DND-41 (cell line): ENCODE measurements at regions not wholly inside any gene's neighbourhood (a gene's known extent, or its start where the extent isn't known, plus 50 kb on each side); places are given as distances from the start of the nearest gene placed in this dataset.
"Not testable (repeated sequence)": the region's sequence is repeated elsewhere in the genome, so short reads cannot be mapped to it uniquely, and the experiment has no call there.

ENCODE experiments used
- EZH2 ChIP-seq: IDR thresholded peaks from 3 replicates; pipeline ENCODE4 v1.6.1; 2012; ENCODE audit warnings: borderline replicate concordance, low read depth, mild to moderate bottlenecking, moderate library complexity, low read length, inconsistent platforms; ENCODE audit not compliant: severe bottlenecking
- TF ChIP-seq, protein P1 (sequence below): IDR thresholded peaks from 2 replicates; pipeline ENCODE4 v1.5.1; 2012; ENCODE audit warnings: borderline replicate concordance, low read length, moderate library complexity, mild to moderate bottlenecking; ENCODE audit not compliant: poor library complexity, severe bottlenecking; ENCODE audit errors: extremely low read depth

DNA sequence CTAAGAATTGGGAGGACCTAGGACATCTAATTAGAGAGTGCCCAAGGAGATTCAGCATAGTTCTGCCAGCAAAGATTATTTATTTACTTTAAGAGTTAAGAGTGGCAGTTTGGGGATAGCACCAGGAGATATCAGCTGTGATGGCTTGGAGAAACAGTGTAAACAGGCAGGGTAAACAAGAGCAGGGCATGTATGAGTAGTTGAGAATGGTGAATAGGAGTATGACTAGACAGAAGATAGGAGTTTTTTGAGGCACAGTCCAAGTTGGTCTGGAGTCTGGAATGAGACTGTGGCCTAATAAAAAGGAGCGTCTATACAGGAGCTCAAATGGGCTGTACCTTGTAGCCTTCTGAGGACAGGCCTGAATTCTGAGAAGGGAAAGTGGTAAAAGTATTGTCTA, 404.1 kb downstream of the BCKDHB start:
- TF ChIP-seq, protein P1, sequence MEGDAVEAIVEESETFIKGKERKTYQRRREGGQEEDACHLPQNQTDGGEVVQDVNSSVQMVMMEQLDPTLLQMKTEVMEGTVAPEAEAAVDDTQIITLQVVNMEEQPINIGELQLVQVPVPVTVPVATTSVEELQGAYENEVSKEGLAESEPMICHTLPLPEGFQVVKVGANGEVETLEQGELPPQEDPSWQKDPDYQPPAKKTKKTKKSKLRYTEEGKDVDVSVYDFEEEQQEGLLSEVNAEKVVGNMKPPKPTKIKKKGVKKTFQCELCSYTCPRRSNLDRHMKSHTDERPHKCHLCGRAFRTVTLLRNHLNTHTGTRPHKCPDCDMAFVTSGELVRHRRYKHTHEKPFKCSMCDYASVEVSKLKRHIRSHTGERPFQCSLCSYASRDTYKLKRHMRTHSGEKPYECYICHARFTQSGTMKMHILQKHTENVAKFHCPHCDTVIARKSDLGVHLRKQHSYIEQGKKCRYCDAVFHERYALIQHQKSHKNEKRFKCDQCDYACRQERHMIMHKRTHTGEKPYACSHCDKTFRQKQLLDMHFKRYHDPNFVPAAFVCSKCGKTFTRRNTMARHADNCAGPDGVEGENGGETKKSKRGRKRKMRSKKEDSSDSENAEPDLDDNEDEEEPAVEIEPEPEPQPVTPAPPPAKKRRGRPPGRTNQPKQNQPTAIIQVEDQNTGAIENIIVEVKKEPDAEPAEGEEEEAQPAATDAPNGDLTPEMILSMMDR: not testable (repeated sequence)
- TF ChIP-seq EZH2: not testable (repeated sequence)
